ENCODE measurements at regions not wholly inside any gene's neighbourhood (a gene's known extent, or its start where the extent isn't known, plus 50 kb on each side); places are given as distances from the start of the nearest gene placed in this dataset.

DNA sequence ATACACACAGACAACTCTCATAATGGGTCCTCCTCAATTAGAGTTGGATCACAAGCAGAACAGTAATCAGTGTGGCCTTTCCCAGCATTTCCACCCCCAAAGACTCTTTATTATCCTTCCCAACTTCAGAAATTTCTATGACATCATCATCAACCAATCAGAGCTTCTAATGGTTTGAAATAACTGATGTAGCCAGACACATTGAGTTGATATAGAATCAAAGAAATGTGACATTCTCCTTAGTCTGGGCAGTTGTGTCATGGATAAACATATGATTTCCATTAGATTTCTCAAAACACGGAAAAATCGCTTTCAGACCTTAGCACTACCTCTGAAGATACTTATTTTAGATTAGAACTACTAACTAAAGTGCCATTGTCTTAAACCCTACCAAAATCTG, 75.7 kb upstream of the NFIB start:
- DNase-seq, result no peak

DNA sequence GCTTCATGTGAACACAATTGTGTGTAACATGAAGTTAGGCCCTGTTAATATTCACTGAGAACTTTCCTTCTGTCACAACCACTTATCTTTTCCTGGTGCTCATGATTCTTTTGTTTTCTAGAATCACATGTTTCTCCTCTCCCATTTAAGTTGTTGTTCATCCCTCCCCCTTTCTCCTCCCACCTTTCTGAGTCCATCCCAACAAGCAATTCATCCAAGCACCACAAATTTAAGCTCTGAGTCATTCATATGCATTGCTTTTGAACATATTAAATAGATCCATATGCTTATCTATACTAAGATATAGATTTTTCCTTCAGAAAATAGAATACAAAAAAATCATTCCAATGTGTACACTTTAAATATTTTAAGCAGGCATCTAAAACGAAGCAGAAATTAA, 75.2 kb upstream of the NFIB start:
- DNase-seq, result no peak

DNA sequence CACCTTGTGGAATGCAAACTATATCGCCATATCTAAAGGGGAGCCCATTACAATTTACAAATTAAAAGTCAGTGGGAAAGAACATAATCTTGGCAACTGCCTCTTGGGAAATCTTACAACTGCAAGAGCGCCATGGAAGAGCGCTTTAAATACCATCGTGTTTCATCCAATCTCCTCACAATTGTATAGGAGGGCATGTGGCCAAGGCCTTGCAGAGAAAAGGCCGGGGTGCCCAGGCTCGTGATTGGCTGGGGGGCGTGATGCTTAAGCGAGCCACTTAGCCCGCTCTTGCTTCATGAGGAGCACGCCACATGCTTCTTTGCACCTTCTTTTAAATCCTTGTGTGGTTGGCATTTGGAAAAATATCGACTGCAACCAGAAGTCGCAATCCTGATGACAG, 69.8 kb upstream of the NFIB start:
- DNase-seq, result no peak

DNA sequence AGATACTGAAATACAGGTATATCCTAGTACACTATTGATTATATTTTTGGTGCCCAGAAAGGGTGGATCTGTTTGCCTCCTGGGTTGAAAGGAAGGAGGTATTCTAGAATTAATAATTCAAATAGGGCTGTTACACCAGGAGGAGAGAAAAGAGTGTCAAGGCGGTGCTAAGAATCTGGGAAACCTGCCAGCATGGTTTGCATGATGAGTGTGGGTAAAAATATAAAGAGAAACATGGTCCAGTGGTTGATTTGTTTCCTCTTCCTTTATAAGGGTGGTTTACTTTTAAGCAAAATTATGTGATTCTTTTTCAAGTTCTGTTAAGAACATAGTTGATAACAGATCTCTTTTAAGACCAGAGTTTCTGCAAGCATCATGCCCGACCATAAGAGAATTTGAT, 69.4 kb upstream of the NFIB start:
- DNase-seq, result no peak

DNA sequence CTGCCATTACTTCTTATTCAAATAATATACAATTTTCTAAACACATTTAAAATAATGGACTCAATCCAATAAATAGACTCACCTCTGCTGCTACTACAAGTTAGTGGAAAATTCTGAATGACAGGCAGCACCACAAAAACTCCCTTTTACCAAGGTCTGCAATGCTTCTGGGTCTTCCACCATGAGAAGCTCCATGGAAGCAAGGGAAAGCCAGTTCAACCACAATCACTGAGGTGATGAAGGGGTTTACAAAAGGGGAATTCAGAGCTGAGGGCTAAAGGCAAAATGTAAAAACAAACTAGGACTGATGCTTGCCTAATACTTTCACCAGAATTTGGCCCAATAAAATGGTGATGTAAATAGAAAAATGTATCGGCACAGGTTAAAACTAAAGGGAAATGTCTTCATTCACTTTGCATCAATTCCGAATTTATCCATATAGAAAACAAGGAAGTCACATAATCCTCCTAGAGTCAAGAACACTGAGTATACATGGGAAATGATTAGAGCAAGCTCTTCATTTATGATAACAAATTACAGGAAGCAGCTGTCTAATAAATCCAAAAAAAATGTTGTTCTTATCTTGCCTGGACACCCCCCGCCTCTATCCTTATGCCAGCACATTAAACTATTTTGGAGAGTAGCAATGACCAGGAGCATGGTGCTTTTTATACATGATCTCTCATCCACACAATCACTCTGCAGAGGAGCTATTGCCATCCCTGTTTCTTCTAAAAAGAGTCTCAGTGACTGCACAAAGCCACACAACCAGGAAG, 66.3 kb upstream of the NFIB start:
- DNase-seq, result no peak

DNA sequence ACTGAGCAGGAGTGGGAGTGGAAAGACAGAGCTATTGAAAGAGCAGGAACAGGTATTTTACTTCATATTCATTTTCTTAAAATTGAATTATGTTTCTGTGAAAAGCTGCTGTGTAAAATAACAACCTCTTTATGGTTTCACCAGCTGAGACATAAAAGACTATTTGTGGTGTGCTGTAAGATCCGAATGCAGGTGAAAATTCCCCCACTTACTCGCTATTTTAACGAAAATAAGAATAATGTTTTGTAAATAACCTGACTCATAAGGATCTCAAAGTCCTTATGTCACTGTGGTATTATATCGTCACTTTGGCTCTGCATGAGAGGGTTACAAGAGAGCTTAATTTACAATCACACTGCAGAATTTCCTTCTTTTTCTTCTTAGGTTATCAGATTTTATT, 65.3 kb upstream of the NFIB start:
- DNase-seq, result no peak

DNA sequence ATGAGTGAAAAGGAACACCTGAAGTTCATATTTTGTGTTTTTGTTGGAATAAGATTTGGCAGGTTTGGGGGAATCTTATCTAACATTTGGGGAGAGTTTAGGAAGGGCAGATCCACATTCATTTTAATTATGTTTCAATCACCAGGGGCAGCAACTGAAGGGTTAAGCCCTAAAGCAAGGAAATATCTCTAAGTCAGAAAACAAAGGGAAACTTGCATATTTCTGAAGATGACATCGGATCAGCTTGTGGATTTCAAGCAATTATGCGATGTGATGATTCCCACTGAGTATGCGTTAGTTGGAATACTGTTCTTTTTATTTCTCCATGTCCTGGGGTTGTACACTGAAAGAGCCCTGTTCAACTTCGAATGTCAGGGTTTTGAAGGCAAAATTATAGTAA, 59.8 kb upstream of the NFIB start:
- no peak for DNase-seq

DNA sequence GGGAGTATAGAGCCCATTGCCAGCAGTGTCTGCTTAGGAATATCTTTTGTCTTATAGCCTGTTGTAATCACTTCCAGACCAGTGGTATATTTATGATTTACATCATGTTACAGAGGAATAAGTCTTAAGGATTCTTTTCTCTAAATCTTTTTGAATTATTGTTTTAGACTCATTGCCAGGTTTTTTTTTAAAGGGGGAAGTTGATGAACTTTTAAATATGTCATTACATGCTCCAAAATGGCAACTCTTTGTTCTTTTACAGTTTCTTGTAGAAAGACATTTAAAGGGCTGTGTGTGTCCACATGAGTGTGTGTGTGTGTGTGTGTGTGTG, 59.4 kb upstream of the NFIB start:
- no peak for DNase-seq

DNA sequence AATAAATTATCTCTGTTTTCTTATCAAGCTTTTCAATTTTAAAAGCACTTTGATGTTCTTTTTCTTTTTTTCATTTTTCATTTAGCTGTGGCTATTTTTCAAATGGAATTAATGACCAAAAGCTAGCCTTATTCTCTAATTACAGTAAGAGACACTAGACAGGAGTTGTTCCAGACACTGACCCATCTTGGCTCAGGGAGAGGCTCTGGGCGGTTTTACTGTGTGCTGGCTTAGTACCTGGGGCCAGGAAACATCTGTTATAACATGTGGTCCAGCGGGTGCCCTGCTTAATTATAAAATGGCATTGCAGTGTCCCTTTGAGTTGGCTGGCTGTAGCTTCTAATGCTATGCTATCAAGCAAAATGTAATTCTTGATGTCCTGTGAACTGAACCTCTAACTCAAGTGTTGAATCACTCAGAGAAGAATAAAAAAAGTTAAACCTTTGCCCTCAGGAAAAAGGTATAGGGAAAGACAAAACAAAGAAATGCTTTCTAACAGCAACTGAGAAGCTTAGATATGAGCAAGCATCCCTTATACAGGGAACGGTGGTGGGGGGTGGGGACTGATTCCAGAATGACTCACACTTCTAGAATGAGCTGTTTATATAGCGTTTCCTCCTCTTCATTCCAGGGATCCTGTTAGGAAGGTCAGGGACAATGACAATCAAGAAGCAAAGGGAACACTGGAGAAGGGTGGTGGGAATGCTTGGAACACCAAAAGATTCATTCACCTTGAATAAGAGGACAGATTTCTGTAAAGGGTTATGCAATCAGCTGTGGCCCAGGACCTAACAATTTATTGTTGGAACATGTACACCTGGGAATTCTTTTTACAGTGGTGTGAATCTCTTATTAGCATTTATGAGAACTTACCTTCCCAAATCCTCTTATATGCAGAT, 58.7 kb upstream of the NFIB start:
- DNase-seq, result no peak

DNA sequence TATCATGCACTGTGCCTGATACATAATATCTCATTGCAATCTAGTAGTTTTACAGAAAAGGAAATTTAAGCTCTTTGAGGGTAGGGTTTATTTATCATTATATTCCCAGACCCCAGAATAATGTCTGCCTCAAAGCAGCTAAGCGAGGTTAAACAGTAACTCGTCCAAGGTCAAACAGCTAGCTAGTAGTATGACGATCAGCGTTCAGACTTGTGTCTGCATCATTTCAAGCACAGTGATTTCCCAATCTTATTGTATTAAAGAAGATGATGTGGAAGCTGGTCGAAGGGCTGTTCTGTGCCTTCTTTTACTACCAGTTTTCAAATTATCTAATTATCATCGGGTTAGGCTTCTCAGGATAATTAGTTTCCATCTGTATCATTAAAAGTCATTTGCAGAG, 55.1 kb upstream of the NFIB start:
- no peak for DNase-seq

DNA sequence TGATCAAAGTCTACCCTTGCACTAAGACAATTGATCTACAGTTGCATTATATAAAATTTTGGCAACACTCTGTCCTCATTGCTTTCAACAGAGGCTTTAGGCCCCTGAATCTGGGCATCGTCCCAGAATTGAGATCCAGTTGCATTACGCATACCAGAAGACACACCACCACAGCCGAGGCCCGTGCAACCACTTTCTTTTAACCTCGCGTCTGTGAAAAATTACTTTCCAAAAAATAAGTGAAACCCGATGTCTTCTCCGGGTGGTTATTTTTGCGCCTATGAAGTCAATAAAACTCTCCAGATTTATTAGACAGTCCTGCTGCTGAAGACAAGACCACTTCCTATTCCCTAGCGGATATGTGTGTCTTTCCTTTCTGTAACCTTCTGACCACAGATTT, 52.1 kb upstream of the NFIB start:
- DNase-seq, result no peak

DNA sequence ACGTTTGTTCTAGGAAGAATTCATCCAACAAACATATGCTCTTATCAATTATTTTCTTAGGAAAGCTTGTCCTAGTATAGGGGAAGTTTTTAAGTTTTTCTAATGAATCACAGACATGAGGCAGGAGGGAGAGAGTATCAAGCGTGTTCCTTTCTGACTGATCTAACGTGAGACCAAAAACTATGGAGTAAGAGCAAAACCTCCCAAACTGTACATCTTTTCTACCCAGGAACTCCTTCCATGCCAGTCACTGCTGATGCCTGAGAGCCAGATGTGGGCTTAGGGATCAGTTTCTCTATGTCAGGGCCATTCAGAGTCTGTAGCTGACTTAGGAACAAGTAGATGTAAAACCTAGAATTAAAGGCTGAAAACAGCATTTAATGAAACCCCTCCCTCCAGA, 51.7 kb upstream of the NFIB start:
- DNase-seq, result no peak

All from CD4-positive, alpha-beta T cell treated with Interleukin-10 for 1 hour (primary cell).